HepG2 (cell line): ENCODE measurements at regions not wholly inside any gene's neighbourhood (a gene's known extent, or its start where the extent isn't known, plus 50 kb on each side); places are given as distances from the start of the nearest gene placed in this dataset.

Experiments used
- ATF4 ChIP-seq, 2 experiments: fragments of 450-650 bp in 1 of 2; sonication (generic) in 1 of 2; formaldehyde crosslinking; IDR thresholded peaks; 2 replicates each; pipeline versions ENCODE4 v1.5.0 to v1.8.0; 2020 to 2022; ENCODE audit warnings: mild to moderate bottlenecking in 1 of 2, missing genetic modification reagents in 1 of 2
- BCL3 ChIP-seq: sonication (generic); formaldehyde crosslinking; IDR thresholded peaks from 2 replicates; pipeline ENCODE4 v1.5.1; 2020; ENCODE audit warnings: mild to moderate bottlenecking, missing genetic modification reagents, moderate library complexity
- CTCF ChIP-seq: sonication (generic); formaldehyde crosslinking; IDR thresholded peaks from 2 replicates; pipeline ENCODE4 v1.5.0; 2020; ENCODE audit warnings: mild to moderate bottlenecking, missing genetic modification reagents, moderate library complexity

- TF ChIP-seq ATF4 (CRISPR knock-in tag; IDR thresholded peaks at IDR 0.05): no peak
- no peak for TF ChIP-seq CTCF
- TF ChIP-seq BCL3: no peak
These were observed 259.7 kb downstream of the MN1 start for GRCh38 chr22:27541836-27542235.
